Thoracic aorta (tissue), 2 donors: ENCODE measurements at regions not wholly inside any gene's neighbourhood (a gene's known extent, or its start where the extent isn't known, plus 50 kb on each side); places are given as distances from the start of the nearest gene placed in this dataset.

Experiments used
- ATAC-seq: fragments of 150-250 bp; one replicate; pipeline ENCODE4 v1.8.0; 2017; ENCODE audit warnings: low read depth; ENCODE audit not compliant: insufficient number of reproducible peaks, low FRiP score
- DNase-seq: peaks from one replicate; pipeline ENCODE4 v3.0.0-alpha.2; 2020; ENCODE audit warnings: low spot score
- H3K27ac ChIP-seq, 2 donors: fragments of 200-600 bp; sonication (generic); 1 replicate in 1 of 2; 2 replicates in 1 of 2; pipeline ENCODE4 v1.5.1; 2016; ENCODE audit warnings: mild to moderate bottlenecking in 2 of 2, moderate library complexity in 2 of 2
- H3K27me3 ChIP-seq: fragments of 200-600 bp; sonication (generic); replicated peaks from 2 replicates; pipeline ENCODE4 v1.6.0; 2016; ENCODE audit warnings: mild to moderate bottlenecking; ENCODE audit not compliant: insufficient read depth
- H3K36me3 ChIP-seq: fragments of 200-600 bp; sonication (generic); one replicate; pipeline ENCODE4 v1.5.1; 2016
- H3K4me1 ChIP-seq, 2 donors: fragments of 200-600 bp; sonication (generic); 1 replicate in 1 of 2; 2 replicates in 1 of 2; pipeline versions ENCODE4 v1.5.1 to v1.6.0; 2016; ENCODE audit warnings: low read depth in 2 of 2, mild to moderate bottlenecking in 1 of 2; ENCODE audit not compliant: control insufficient read depth in 1 of 2
- H3K4me3 ChIP-seq: fragments of 200-600 bp; sonication (generic); 2 replicates; pipeline ENCODE4 v1.5.1; 2016; ENCODE audit warnings: mild to moderate bottlenecking
- H3K9me3 ChIP-seq: fragments of 200-600 bp; sonication (generic); 2 replicates; pipeline ENCODE4 v1.5.1; 2016
- CTCF ChIP-seq: fragments of 200-600 bp; sonication (generic); IDR thresholded peaks from one replicate; pipeline ENCODE4 v1.5.1; 2019; ENCODE audit warnings: antibody characterized with exemption

GRCh38 chr9:90259311-90260246, 383.0 kb downstream of the DIRAS2 start:
- Histone ChIP-seq H3K9me3 (no peaks in the 10 kb centered on the region), H3K4me3 (no peak overlapping the region), H3K4me1 (no peaks in the 10 kb centered on the region), H3K36me3 (no peaks in the 10 kb centered on the region), H3K27ac (no peak overlapping the region), H3K27me3 (no peaks in the 10 kb centered on the region)
- ATAC-seq (no peak), DNase-seq (no peak)
- no peak for TF ChIP-seq CTCF

DNA sequence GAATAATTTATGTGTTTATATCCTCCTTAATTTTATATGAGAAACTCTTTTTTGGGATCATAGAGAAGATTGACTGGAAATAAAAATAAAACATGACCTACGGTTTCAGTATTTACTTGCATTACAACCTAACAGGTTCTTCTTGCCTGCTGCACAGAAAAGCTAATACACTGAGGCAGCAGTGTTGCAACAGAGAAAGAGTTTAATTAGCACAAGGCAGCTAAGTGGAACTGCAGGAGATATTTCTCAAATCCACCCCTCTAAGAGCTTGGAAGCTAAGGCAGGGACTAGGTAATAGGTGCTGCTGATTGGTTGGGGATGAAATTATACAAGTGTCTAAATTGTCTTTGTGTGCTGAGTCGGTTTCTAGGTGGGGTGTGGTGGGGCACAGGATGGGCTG, 380.9 kb downstream of the DIRAS2 start:
- no peaks in the 10 kb centered on the region for H3K9me3 ChIP-seq
- no peak for TF ChIP-seq CTCF
- H3K27me3 ChIP-seq: no peaks in the 10 kb centered on the region
- H3K4me3 ChIP-seq: no peak overlapping the region
- DNase-seq (no peak), ATAC-seq (no peak)
- H3K27ac ChIP-seq: no peak overlapping the region
- no peaks in the 10 kb centered on the region for H3K4me1 ChIP-seq
- no peaks in the 10 kb centered on the region for H3K36me3 ChIP-seq

GRCh38 chr9:90268613-90269012, 374.0 kb downstream of the DIRAS2 start:
- ATAC-seq: no peak
- Histone ChIP-seq H3K27ac (no peak overlapping the region), H3K9me3 (no peaks in the 10 kb centered on the region), H3K27me3 (no peaks in the 10 kb centered on the region), H3K4me3 (no peak overlapping the region), H3K36me3 (no peaks in the 10 kb centered on the region), H3K4me1 (no peaks in the 10 kb centered on the region)
- TF ChIP-seq CTCF: no peak
- DNase-seq: no peak

- no peak for TF ChIP-seq CTCF
- no peak overlapping the region for H3K27ac ChIP-seq
- no peaks in the 10 kb centered on the region for H3K36me3 ChIP-seq
- H3K4me3 ChIP-seq: no peak overlapping the region
- ATAC-seq (no peak), DNase-seq (no peak)
- H3K4me1 ChIP-seq: no peaks in the 10 kb centered on the region
- no peaks in the 10 kb centered on the region for H3K27me3 ChIP-seq
- H3K9me3 ChIP-seq: no peaks in the 10 kb centered on the region
These were observed 370.9 kb downstream of the DIRAS2 start for GRCh38 chr9:90271707-90272106.

- H3K4me3 ChIP-seq: no peak overlapping the region
- ATAC-seq (no peak), DNase-seq (no peak)
- no peak for TF ChIP-seq CTCF
- no peaks in the 10 kb centered on the region for H3K36me3 ChIP-seq
- H3K27me3 ChIP-seq: no peaks in the 10 kb centered on the region
- H3K27ac ChIP-seq: no peak overlapping the region
- no peaks in the 10 kb centered on the region for H3K4me1 ChIP-seq
- H3K9me3 ChIP-seq: no peaks in the 10 kb centered on the region
These were observed 367.9 kb downstream of the DIRAS2 start for GRCh38 chr9:90274725-90275124.
